Vagina (tissue), 2 donors: ENCODE measurements at regions not wholly inside any gene's neighbourhood (a gene's known extent, or its start where the extent isn't known, plus 50 kb on each side); places are given as distances from the start of the nearest gene placed in this dataset.

Experiments used
- POLR2A ChIP-seq, 2 donors: fragments of 450-650 bp; IDR thresholded peaks; one replicate each; pipeline ENCODE4 v1.6.1; 2017; ENCODE audit warnings: antibody characterized with exemption in 2 of 2, mild to moderate bottlenecking in 2 of 2, moderate library complexity in 2 of 2
- POLR2AphosphoS5 ChIP-seq, 2 donors: sonication (generic); formaldehyde crosslinking; IDR thresholded peaks; one replicate each; pipeline ENCODE4 v1.9.0; 2017; ENCODE audit warnings: antibody characterized with exemption in 2 of 2, mild to moderate bottlenecking in 2 of 2, low read depth in 1 of 2; ENCODE audit not compliant: insufficient read depth in 1 of 2
- TF ChIP-seq, protein P1 (sequence below), 3 experiments: fragments of 450-650 bp in 2 of 3; fragments of 200-600 bp in 1 of 3; sonication (generic) in 1 of 3; IDR thresholded peaks; one replicate each; pipeline ENCODE4 v1.5.1; 2017 to 2019; ENCODE audit warnings: antibody characterized with exemption in 3 of 3, mild to moderate bottlenecking in 2 of 3, moderate library complexity in 2 of 3

DNA sequence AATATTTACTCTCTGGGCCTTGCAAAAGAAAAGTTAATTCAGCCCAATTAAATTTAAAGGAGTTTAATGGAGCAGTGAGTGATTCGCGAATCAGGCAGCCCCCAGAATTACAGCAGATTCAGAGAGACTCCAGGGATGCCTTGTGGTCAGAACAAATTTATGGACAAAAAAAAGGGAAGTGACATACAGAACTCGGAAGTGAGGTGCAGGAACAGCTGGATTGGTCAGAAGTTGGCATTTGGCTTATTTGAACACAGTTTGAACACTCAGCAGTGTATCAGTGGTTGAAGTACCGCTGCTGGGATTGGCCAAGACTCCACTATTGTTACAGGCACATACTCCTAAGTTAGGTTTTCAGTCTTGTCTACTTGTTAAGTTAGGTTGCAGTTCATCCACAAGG is 145.0 kb upstream of the GAP43 start:
- TF ChIP-seq, protein P1, sequence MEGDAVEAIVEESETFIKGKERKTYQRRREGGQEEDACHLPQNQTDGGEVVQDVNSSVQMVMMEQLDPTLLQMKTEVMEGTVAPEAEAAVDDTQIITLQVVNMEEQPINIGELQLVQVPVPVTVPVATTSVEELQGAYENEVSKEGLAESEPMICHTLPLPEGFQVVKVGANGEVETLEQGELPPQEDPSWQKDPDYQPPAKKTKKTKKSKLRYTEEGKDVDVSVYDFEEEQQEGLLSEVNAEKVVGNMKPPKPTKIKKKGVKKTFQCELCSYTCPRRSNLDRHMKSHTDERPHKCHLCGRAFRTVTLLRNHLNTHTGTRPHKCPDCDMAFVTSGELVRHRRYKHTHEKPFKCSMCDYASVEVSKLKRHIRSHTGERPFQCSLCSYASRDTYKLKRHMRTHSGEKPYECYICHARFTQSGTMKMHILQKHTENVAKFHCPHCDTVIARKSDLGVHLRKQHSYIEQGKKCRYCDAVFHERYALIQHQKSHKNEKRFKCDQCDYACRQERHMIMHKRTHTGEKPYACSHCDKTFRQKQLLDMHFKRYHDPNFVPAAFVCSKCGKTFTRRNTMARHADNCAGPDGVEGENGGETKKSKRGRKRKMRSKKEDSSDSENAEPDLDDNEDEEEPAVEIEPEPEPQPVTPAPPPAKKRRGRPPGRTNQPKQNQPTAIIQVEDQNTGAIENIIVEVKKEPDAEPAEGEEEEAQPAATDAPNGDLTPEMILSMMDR (IDR thresholded peaks at IDR 0.05), result no peak
- no peak for TF ChIP-seq POLR2A (IDR thresholded peaks at IDR 0.05)
- TF ChIP-seq POLR2AphosphoS5 (IDR thresholded peaks at IDR 0.05; ENCODE audit: insufficient read depth in 1 of 2, low read depth in 1 of 2), result no peak
